ENCODE measurements at regions not wholly inside any gene's neighbourhood (a gene's known extent, or its start where the extent isn't known, plus 50 kb on each side); places are given as distances from the start of the nearest gene placed in this dataset.

DNA sequence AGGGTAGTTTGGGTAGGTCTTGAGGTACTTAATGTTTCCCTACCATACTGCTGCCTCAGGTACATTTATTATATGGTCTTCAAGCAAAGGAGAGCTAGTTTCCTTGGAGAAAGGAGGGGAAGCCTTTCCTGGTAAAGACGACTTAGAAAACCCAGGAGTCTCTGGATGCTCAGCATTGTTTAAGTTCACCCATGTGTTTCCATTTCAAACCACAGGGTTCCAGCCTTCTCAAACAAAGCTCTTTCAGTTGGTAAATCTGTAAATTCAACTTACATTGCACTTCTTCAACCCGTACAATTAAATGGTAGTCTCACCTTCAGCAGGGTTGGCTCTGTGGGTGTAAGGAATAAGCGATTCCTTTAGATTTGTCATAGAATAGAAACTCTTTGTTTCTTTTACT is 111.9 kb upstream of the UNC5C start:
- TF ChIP-seq, protein P1, sequence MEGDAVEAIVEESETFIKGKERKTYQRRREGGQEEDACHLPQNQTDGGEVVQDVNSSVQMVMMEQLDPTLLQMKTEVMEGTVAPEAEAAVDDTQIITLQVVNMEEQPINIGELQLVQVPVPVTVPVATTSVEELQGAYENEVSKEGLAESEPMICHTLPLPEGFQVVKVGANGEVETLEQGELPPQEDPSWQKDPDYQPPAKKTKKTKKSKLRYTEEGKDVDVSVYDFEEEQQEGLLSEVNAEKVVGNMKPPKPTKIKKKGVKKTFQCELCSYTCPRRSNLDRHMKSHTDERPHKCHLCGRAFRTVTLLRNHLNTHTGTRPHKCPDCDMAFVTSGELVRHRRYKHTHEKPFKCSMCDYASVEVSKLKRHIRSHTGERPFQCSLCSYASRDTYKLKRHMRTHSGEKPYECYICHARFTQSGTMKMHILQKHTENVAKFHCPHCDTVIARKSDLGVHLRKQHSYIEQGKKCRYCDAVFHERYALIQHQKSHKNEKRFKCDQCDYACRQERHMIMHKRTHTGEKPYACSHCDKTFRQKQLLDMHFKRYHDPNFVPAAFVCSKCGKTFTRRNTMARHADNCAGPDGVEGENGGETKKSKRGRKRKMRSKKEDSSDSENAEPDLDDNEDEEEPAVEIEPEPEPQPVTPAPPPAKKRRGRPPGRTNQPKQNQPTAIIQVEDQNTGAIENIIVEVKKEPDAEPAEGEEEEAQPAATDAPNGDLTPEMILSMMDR (conservative IDR thresholded peaks at IDR 0.05 in 1 of 2, IDR thresholded peaks at IDR 0.05 in 1 of 2; ENCODE audit: extremely low read depth in 1 of 2, insufficient read depth in 1 of 2, low read depth in 1 of 2, low read length in 2 of 2): no peak
- no peak for TF ChIP-seq EZH2 (IDR thresholded peaks at IDR 0.05; ENCODE audit: borderline replicate concordance, low read length)
